Neural progenitor cell (in vitro differentiated cells): ENCODE measurements at regions not wholly inside any gene's neighbourhood (a gene's known extent, or its start where the extent isn't known, plus 50 kb on each side); places are given as distances from the start of the nearest gene placed in this dataset.

Experiments used
- DNase-seq: peaks from one replicate; pipeline ENCODE4 v3.0.0-alpha.2; 2016; ENCODE audit warnings: low spot score
- H2AFZ ChIP-seq: fragments of 200-600 bp; sonication (generic); replicated peaks from 2 replicates; pipeline ENCODE4 v1.6.1; 2016; ENCODE audit warnings: antibody characterized with exemption
- H3F3A ChIP-seq: fragments of 200-600 bp; sonication (generic); 2 replicates; pipeline ENCODE4 v1.6.1; 2016; ENCODE audit warnings: antibody characterized with exemption, low read depth
- H3K27ac ChIP-seq: fragments of 200-600 bp; sonication (generic); 2 replicates; pipeline ENCODE4 v1.5.1; 2016; ENCODE audit warnings: mild to moderate bottlenecking
- H3K27me3 ChIP-seq: fragments of 200-600 bp; sonication (generic); 2 replicates; pipeline ENCODE4 v1.6.1; 2016; ENCODE audit warnings: mild to moderate bottlenecking, moderate library complexity
- H3K36me3 ChIP-seq: fragments of 200-600 bp; sonication (generic); 2 replicates; pipeline ENCODE4 v1.5.1; 2016
- H3K4me1 ChIP-seq: fragments of 200-600 bp; sonication (generic); 2 replicates; pipeline ENCODE4 v1.6.1; 2016; ENCODE audit warnings: mixed run types
- H3K4me2 ChIP-seq: fragments of 200-600 bp; sonication (generic); 2 replicates; pipeline ENCODE4 v1.6.1; 2016
- H3K4me3 ChIP-seq: fragments of 200-600 bp; sonication (generic); 2 replicates; pipeline ENCODE4 v1.5.1; 2016
- H3K79me2 ChIP-seq: fragments of 200-600 bp; sonication (generic); 2 replicates; pipeline ENCODE4 v1.6.1; 2016; ENCODE audit warnings: low read depth
- H3K9ac ChIP-seq: fragments of 200-600 bp; sonication (generic); 2 replicates; pipeline ENCODE4 v1.6.1; 2016
- H3K9me3 ChIP-seq: fragments of 200-600 bp; sonication (generic); 2 replicates; pipeline ENCODE4 v1.5.1; 2016; ENCODE audit warnings: low read depth
- H4K20me1 ChIP-seq: fragments of 200-600 bp; sonication (generic); 2 replicates; pipeline ENCODE4 v1.6.1; 2016; ENCODE audit warnings: low read depth
- H3K27ac Mint-ChIP-seq: 3 replicates; pipeline ENCODE4 v1.8.0; 2021; ENCODE audit warnings: mixed read lengths
- H3K27me3 Mint-ChIP-seq: 2 replicates; pipeline ENCODE4 v1.8.0; 2022; ENCODE audit warnings: low read depth, mild to moderate bottlenecking, inconsistent platforms, moderate library complexity, mixed read lengths; ENCODE audit not compliant: insufficient read depth
- H3K36me3 Mint-ChIP-seq: 3 replicates; pipeline ENCODE4 v1.8.0; 2021; ENCODE audit warnings: mixed read lengths
- H3K4me1 Mint-ChIP-seq: 3 replicates; pipeline ENCODE4 v1.8.0; 2021; ENCODE audit warnings: mixed read lengths
- H3K4me3 Mint-ChIP-seq: 3 replicates; pipeline ENCODE4 v1.8.0; 2021; ENCODE audit warnings: mild to moderate bottlenecking, moderate library complexity, mixed read lengths
- H3K9me3 Mint-ChIP-seq: 3 replicates; pipeline ENCODE4 v1.8.0; 2020; ENCODE audit warnings: mixed read lengths
- CTCF ChIP-seq: fragments of 200-600 bp; sonication (generic); IDR thresholded peaks from 2 replicates; pipeline ENCODE4 v1.5.1; 2017; ENCODE audit warnings: antibody characterized with exemption, mild to moderate bottlenecking
- EZH2 ChIP-seq: fragments of 200-600 bp; sonication (generic); IDR thresholded peaks from 2 replicates; pipeline ENCODE4 v1.6.1; 2017; ENCODE audit warnings: antibody characterized with exemption, mild to moderate bottlenecking, moderate library complexity
- EZH2phosphoT487 ChIP-seq: fragments of 200-600 bp; sonication (generic); IDR thresholded peaks from 2 replicates; pipeline ENCODE4 v1.6.1; 2017; ENCODE audit warnings: antibody characterized with exemption

- Histone ChIP-seq H3K4me3 (no peak overlapping the region), H2AFZ (no peak overlapping the region), H3F3A (no peaks in the 10 kb centered on the region), H3K9ac (no peak overlapping the region), H3K79me2 (no peaks in the 10 kb centered on the region), H4K20me1 (no peaks in the 10 kb centered on the region), H3K4me1 (no peaks in the 10 kb centered on the region), H3K4me2 (no peak overlapping the region), H3K36me3 (no peaks in the 10 kb centered on the region), H3K9me3 (no peaks in the 10 kb centered on the region), H3K27me3 (no peaks in the 10 kb centered on the region), H3K27ac (no peak overlapping the region)
- DNase-seq: no peak
- H3K9me3 Mint-ChIP-seq: no peaks in the 10 kb centered on the region
- TF ChIP-seq EZH2phosphoT487 (no peak), EZH2 (no peak), CTCF (no peak)
- no peaks in the 10 kb centered on the region for H3K27me3 Mint-ChIP-seq
- no peak overlapping the region for H3K4me3 Mint-ChIP-seq
- no peak overlapping the region for H3K27ac Mint-ChIP-seq
- H3K36me3 Mint-ChIP-seq: no peaks in the 10 kb centered on the region
- peaks cover 3% of the 10 kb centered on the region for H3K4me1 Mint-ChIP-seq
These were observed 1819.8 kb downstream of the MAT2B start for GRCh38 chr5:165325221-165325620.

- H3K4me2 ChIP-seq: no peak overlapping the region
- no peaks in the 10 kb centered on the region for H3K4me1 ChIP-seq
- TF ChIP-seq CTCF (no peak), EZH2 (no peak), EZH2phosphoT487 (no peak)
- no peaks in the 10 kb centered on the region for H4K20me1 ChIP-seq
- Mint-ChIP-seq H3K27me3 (no peaks in the 10 kb centered on the region), H3K4me3 (no peak overlapping the region), H3K36me3 (no peaks in the 10 kb centered on the region), H3K4me1 (peaks cover 3% of the 10 kb centered on the region), H3K27ac (no peak overlapping the region), H3K9me3 (no peaks in the 10 kb centered on the region)
- no peak overlapping the region for H3K4me3 ChIP-seq
- no peaks in the 10 kb centered on the region for H3K36me3 ChIP-seq
- no peaks in the 10 kb centered on the region for H3F3A ChIP-seq
- H3K27me3 ChIP-seq: no peaks in the 10 kb centered on the region
- no peak overlapping the region for H3K27ac ChIP-seq
- H3K9ac ChIP-seq: no peak overlapping the region
- no peak for DNase-seq
- no peak overlapping the region for H2AFZ ChIP-seq
- no peaks in the 10 kb centered on the region for H3K9me3 ChIP-seq
- H3K79me2 ChIP-seq: no peaks in the 10 kb centered on the region
These were observed 1822.2 kb downstream of the MAT2B start for GRCh38 chr5:165327631-165328030.

DNA sequence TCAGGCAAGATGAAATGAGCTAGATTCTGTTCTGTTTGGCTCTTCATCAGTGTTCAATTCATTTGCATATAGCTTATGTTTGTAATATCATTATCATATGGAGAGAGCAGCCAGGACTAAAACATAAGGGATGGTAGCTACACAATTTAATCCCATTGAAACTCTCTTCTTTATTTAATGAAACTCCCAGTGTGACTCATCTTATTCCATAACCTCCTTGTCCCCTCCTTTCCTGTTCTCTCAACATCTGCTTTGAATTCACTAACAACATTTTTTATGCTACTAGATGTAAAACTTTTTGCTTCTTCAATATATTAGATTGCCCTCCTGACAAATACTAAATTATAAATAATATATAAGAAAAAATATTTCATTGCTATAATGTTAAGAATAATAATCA is 1823.4 kb downstream of the MAT2B start:
- Mint-ChIP-seq H3K27ac (no peak overlapping the region), H3K9me3 (no peaks in the 10 kb centered on the region), H3K36me3 (no peaks in the 10 kb centered on the region), H3K4me3 (no peak overlapping the region), H3K27me3 (no peaks in the 10 kb centered on the region), H3K4me1 (peaks cover 3% of the 10 kb centered on the region)
- DNase-seq: no peak
- no peak overlapping the region for H3K9ac ChIP-seq
- no peaks in the 10 kb centered on the region for H3K9me3 ChIP-seq
- no peak overlapping the region for H2AFZ ChIP-seq
- H3K36me3 ChIP-seq: no peaks in the 10 kb centered on the region
- no peaks in the 10 kb centered on the region for H3K4me1 ChIP-seq
- no peak overlapping the region for H3K4me2 ChIP-seq
- TF ChIP-seq EZH2 (no peak), EZH2phosphoT487 (no peak), CTCF (no peak)
- H3F3A ChIP-seq: no peaks in the 10 kb centered on the region
- H3K27me3 ChIP-seq: no peaks in the 10 kb centered on the region
- no peak overlapping the region for H3K4me3 ChIP-seq
- no peaks in the 10 kb centered on the region for H4K20me1 ChIP-seq
- no peaks in the 10 kb centered on the region for H3K79me2 ChIP-seq
- H3K27ac ChIP-seq: no peak overlapping the region

- no peaks in the 10 kb centered on the region for H3K27me3 Mint-ChIP-seq
- H3K27me3 ChIP-seq: no peaks in the 10 kb centered on the region
- no peaks in the 10 kb centered on the region for H3K36me3 ChIP-seq
- H3K79me2 ChIP-seq: no peaks in the 10 kb centered on the region
- no peaks in the 10 kb centered on the region for H3K9me3 Mint-ChIP-seq
- H3F3A ChIP-seq: no peaks in the 10 kb centered on the region
- H3K4me2 ChIP-seq: no peak overlapping the region
- no peaks in the 10 kb centered on the region for H3K9me3 ChIP-seq
- H3K4me1 ChIP-seq: no peaks in the 10 kb centered on the region
- H2AFZ ChIP-seq: no peak overlapping the region
- H3K27ac ChIP-seq: no peak overlapping the region
- TF ChIP-seq EZH2 (no peak), EZH2phosphoT487 (no peak), CTCF (no peak)
- H3K4me1 Mint-ChIP-seq: peaks cover 11% of the 10 kb centered on the region
- H3K27ac Mint-ChIP-seq: no peak overlapping the region
- no peak for DNase-seq
- no peaks in the 10 kb centered on the region for H4K20me1 ChIP-seq
- no peaks in the 10 kb centered on the region for H3K36me3 Mint-ChIP-seq
- no peak overlapping the region for H3K9ac ChIP-seq
- H3K4me3 ChIP-seq: no peak overlapping the region
- H3K4me3 Mint-ChIP-seq: no peak overlapping the region
These were observed 1828.2 kb downstream of the MAT2B start for GRCh38 chr5:165333623-165334022.
